GM12892 (cell line): ENCODE measurements at regions not wholly inside any gene's neighbourhood (a gene's known extent, or its start where the extent isn't known, plus 50 kb on each side); places are given as distances from the start of the nearest gene placed in this dataset.
A peak's percentile ranks its signal among the peaks of the same experiment; 100 is the strongest.

Experiments used
- DNase-seq: peaks from one replicate; pipeline ENCODE4 v3.0.0; 2011; ENCODE audit not compliant: insufficient read length
- FAIRE-seq: peaks from 2 replicates; lab custom pipeline; 2011; peaks lifted over from hg19 to GRCh38; lab: Jason Lieb, UNC
- POLR2A ChIP-seq: IDR thresholded peaks from 2 replicates; pipeline ENCODE4 v1.6.1; 2011; ENCODE audit warnings: low read depth, low read length, control low read depth
- POLR2AphosphoS5 ChIP-seq: IDR thresholded peaks from 2 replicates; pipeline ENCODE4 v1.6.1; 2011; ENCODE audit warnings: low read depth, low read length, control low read depth
- TAF1 ChIP-seq: IDR thresholded peaks from 2 replicates; pipeline ENCODE4 v1.6.1; 2011; ENCODE audit warnings: low read depth, mild to moderate bottlenecking, control low read depth, low read length, borderline replicate concordance

- TF ChIP-seq TAF1 (no peak), POLR2A (no peak), POLR2AphosphoS5 (no peak)
- DNase-seq (no peak), FAIRE-seq (no peak)
These were observed 628.3 kb upstream of the CHORDC1 start for GRCh38 chr11:90851196-90851595.

GRCh38 chr11:90849312-90849711 lies 626.5 kb upstream of the CHORDC1 start:
- TF ChIP-seq POLR2AphosphoS5 = no peak
- TF ChIP-seq TAF1 = no peak
- no peak for TF ChIP-seq POLR2A
- FAIRE-seq (no peak), DNase-seq (no peak)

- no peak for DNase-seq
- FAIRE-seq = no peak
- TF ChIP-seq POLR2AphosphoS5 = no peak
- no peak for TF ChIP-seq TAF1
- TF ChIP-seq POLR2A = no peak
These were observed 624.5 kb upstream of the CHORDC1 start for GRCh38 chr11:90847268-90847886.

DNA sequence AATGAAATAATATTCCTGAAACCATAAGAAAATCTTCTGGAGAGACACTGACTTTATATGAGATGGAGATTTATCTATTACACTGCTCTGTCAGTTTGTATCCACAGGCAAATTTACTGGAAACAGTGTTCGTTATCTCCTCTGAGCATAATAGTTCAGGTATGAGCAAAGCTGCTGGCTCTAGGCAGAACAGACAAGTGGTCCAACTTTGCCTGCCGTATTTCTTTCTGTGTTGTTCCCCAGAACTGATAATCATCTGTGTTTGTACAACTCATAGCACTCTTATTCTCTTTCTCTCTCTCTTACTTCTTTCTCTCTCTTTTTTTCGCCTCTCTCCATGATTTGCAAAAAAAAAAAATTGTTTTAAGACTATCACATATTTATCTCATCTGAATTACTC lies 623.8 kb upstream of the CHORDC1 start:
- no peak for TF ChIP-seq POLR2A
- no peak for TF ChIP-seq TAF1
- no peak for TF ChIP-seq POLR2AphosphoS5
- DNase-seq (no peak), FAIRE-seq (no peak)

DNA sequence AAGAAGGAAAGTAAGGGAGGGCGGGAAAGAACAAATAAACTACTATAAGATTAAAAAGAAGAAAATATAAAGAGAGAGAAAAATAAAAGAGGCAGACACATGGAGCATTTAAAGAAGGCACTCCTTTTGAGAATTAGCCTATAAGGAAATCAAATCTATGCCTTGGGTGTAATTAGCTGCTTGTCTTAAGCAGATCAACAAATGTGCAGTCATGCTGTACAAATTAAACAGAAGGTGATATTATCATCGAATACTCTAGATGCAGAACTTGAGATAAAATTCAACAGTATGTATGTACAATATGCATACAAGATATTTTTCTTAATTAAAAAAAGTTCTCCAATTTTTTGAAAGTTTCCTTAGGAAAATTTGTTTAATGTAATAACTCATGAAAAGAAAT lies 623.0 kb upstream of the CHORDC1 start:
- no peak for DNase-seq
- TF ChIP-seq POLR2AphosphoS5 = no peak
- no peak for TF ChIP-seq TAF1
- FAIRE-seq = no peak

DNA sequence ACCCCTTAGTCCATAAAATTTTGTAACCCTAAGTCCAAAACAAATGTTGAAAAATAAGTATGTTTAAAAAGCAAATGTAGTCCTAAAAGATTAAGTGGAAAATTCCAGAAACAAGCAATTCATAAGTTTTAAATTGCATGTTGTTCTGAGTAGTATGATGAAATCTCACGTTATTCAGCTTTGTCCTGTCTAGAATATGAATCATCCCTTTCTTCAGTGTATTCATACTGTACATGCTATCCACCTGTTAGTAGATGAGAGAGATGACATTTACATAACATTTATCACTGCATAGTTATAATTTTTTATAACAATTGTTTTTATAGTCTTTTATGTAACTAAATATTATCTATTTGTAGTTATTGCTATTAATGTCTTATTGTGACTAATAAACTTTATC lies 622.3 kb upstream of the CHORDC1 start:
- FAIRE-seq (peak; percentile 42), DNase-seq (no peak)
- TF ChIP-seq POLR2AphosphoS5 (no peak), POLR2A (no peak), TAF1 (no peak)

DNA sequence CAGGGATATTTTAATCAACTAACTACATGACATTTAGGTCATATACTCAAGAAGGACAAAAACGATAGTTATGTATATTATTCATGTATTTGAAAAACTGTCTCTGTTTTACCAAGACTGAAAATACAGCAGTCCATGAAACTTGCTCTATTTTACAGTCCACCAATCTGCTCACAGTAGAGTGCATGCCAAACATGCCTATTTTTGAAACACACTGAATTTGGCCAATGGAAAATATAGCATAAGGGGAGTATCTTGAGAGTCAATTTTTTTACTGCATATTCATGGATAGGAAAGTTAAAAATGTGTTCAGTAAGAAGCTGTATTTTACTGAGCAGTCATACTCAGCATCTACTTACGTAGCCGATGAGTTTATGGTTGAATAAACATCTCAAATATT lies 621.2 kb upstream of the CHORDC1 start:
- FAIRE-seq = no peak
- TF ChIP-seq POLR2A = no peak
- DNase-seq = no peak

DNA sequence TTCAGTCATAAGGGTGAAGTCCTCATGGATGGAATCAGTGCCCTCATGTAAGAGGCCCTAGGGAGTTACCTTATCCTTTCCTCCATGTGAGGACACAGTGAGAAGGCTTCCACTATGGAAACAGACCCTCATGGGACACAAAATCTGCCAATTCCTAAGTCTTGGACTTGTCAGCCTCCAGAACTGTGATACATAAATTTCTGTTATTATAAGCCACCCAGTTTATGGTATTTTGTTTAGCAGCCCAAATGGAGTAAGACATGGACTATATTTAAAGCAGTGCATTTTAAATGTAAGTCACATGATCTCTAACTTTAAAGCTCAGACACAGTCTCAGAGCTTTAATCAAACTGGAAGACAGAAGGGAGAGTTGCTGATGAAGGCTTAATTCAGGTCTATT lies 619.8 kb upstream of the CHORDC1 start:
- TF ChIP-seq TAF1 (no peak), POLR2A (no peak), POLR2AphosphoS5 (no peak)
- DNase-seq (no peak), FAIRE-seq (no peak)

- FAIRE-seq (no peak), DNase-seq (no peak)
- TF ChIP-seq TAF1 (no peak), POLR2A (no peak), POLR2AphosphoS5 (no peak)
These were observed 617.2 kb upstream of the CHORDC1 start for GRCh38 chr11:90840071-90840470.

- TF ChIP-seq POLR2A (no peak), POLR2AphosphoS5 (no peak), TAF1 (no peak)
- DNase-seq (no peak), FAIRE-seq (no peak)
These were observed 613.2 kb upstream of the CHORDC1 start for GRCh38 chr11:90836031-90836430.

GRCh38 chr11:90823446-90823845 lies 600.6 kb upstream of the CHORDC1 start:
- DNase-seq (no peak), FAIRE-seq (no peak)
- no peak for TF ChIP-seq POLR2AphosphoS5
- TF ChIP-seq POLR2A = no peak
- no peak for TF ChIP-seq TAF1

GRCh38 chr11:90822996-90823395 lies 600.1 kb upstream of the CHORDC1 start:
- TF ChIP-seq POLR2A (no peak), POLR2AphosphoS5 (no peak), TAF1 (no peak)
- DNase-seq = no peak
- FAIRE-seq = no peak
